Astrocyte (in vitro differentiated cells and primary cell): ENCODE measurements at regions not wholly inside any gene's neighbourhood (a gene's known extent, or its start where the extent isn't known, plus 50 kb on each side); places are given as distances from the start of the nearest gene placed in this dataset.

Source experiments
- DNase-seq: peaks from one replicate; pipeline ENCODE4 v3.0.0-alpha.2; 2010; ENCODE audit warnings: low read depth
- FAIRE-seq: peaks from 2 replicates; lab custom pipeline; 2011; peaks lifted over from hg19 to GRCh38; lab: Jason Lieb, UNC
- H2AFZ ChIP-seq: 2 replicates; pipeline ENCODE4 v1.6.0; 2012; ENCODE audit warnings: low read depth, low read length, inconsistent platforms
- H3K27ac ChIP-seq: 2 replicates; pipeline ENCODE4 v1.5.1; 2011; ENCODE audit warnings: low read depth, low read length, inconsistent platforms
- H3K27me3 ChIP-seq: 2 replicates; pipeline ENCODE4 v1.6.0; 2011; ENCODE audit warnings: low read length, inconsistent platforms; ENCODE audit not compliant: insufficient read depth
- H3K36me3 ChIP-seq: 2 replicates; pipeline ENCODE4 v1.5.1; 2011; ENCODE audit warnings: low read length, inconsistent platforms; ENCODE audit not compliant: insufficient read depth
- H3K4me1 ChIP-seq: 2 replicates; pipeline ENCODE4 v1.5.1; 2011; ENCODE audit warnings: low read length, inconsistent platforms; ENCODE audit not compliant: insufficient read depth
- H3K4me2 ChIP-seq: 2 replicates; pipeline ENCODE4 v1.6.0; 2012; ENCODE audit warnings: low read length, inconsistent platforms
- H3K4me3 ChIP-seq: 2 replicates; pipeline ENCODE4 v1.5.1; 2011; ENCODE audit warnings: low read depth, mild to moderate bottlenecking, low read length, inconsistent platforms; ENCODE audit not compliant: insufficient read depth
- H3K79me2 ChIP-seq: 2 replicates; pipeline ENCODE4 v1.6.0; 2012; ENCODE audit warnings: mild to moderate bottlenecking, low read length, inconsistent platforms; ENCODE audit not compliant: insufficient read depth
- H3K9ac ChIP-seq: 2 replicates; pipeline ENCODE4 v1.6.0; 2012; ENCODE audit warnings: mild to moderate bottlenecking, low read length, inconsistent platforms
- H3K9me3 ChIP-seq: 2 replicates; pipeline ENCODE4 v1.5.1; 2012; ENCODE audit warnings: low read depth, mild to moderate bottlenecking, low read length, inconsistent platforms; ENCODE audit not compliant: insufficient read depth
- H4K20me1 ChIP-seq: 2 replicates; pipeline ENCODE4 v1.6.0; 2012; ENCODE audit warnings: low read length, inconsistent platforms; ENCODE audit not compliant: insufficient read depth
- H3K27ac Mint-ChIP-seq: one replicate; pipeline ENCODE4 v1.8.0; 2021; ENCODE audit warnings: mild to moderate bottlenecking, mixed read lengths; ENCODE audit not compliant: unreplicated experiment
- H3K27me3 Mint-ChIP-seq: one replicate; pipeline ENCODE4 v1.8.0; 2021; ENCODE audit warnings: low read depth, mixed read lengths; ENCODE audit not compliant: unreplicated experiment
- H3K36me3 Mint-ChIP-seq: one replicate; pipeline ENCODE4 v1.8.0; 2021; ENCODE audit warnings: low read depth, mixed read lengths; ENCODE audit not compliant: unreplicated experiment
- H3K4me1 Mint-ChIP-seq: one replicate; pipeline ENCODE4 v1.8.0; 2021; ENCODE audit warnings: low read depth, mixed read lengths; ENCODE audit not compliant: unreplicated experiment
- H3K4me3 Mint-ChIP-seq: one replicate; pipeline ENCODE4 v1.8.0; 2021; ENCODE audit warnings: mild to moderate bottlenecking, moderate library complexity, mixed read lengths; ENCODE audit not compliant: unreplicated experiment
- H3K9me3 Mint-ChIP-seq: one replicate; pipeline ENCODE4 v1.8.0; 2021; ENCODE audit warnings: mild to moderate bottlenecking, mixed read lengths; ENCODE audit not compliant: unreplicated experiment
- CTCF ChIP-seq: IDR thresholded peaks from 2 replicates; pipeline ENCODE4 v1.5.1; 2011; ENCODE audit warnings: low read depth, mild to moderate bottlenecking, inconsistent platforms, low read length, moderate library complexity; ENCODE audit not compliant: insufficient read depth
- EZH2 ChIP-seq: IDR thresholded peaks from 2 replicates; pipeline ENCODE4 v1.6.1; 2012; ENCODE audit warnings: mild to moderate bottlenecking, low read length, inconsistent platforms; ENCODE audit not compliant: insufficient read depth

- Histone ChIP-seq H2AFZ (no peak overlapping the region), H3K4me2 (no peak overlapping the region), H3K79me2 (no peaks in the 10 kb centered on the region), H3K4me1 (no peaks in the 10 kb centered on the region), H3K4me3 (no peak overlapping the region), H3K27me3 (no peaks in the 10 kb centered on the region), H3K36me3 (no peaks in the 10 kb centered on the region), H3K27ac (no peak overlapping the region), H3K9ac (no peak overlapping the region), H4K20me1 (no peaks in the 10 kb centered on the region), H3K9me3 (no peaks in the 10 kb centered on the region)
- TF ChIP-seq EZH2 (no peak), CTCF (no peak)
- Mint-ChIP-seq H3K27ac (peak overlapping the region; percentile 3), H3K27me3 (no peaks in the 10 kb centered on the region), H3K4me3 (no peak overlapping the region), H3K4me1 (peaks cover 10% of the 10 kb centered on the region), H3K36me3 (no peaks in the 10 kb centered on the region), H3K9me3 (peaks cover 2% of the 10 kb centered on the region)
- no peak for FAIRE-seq
- DNase-seq, result no peak
Measured at GRCh38 chr2:139798391-139798790, 1018.2 kb upstream of the NXPH2 start.

- H3K27ac ChIP-seq, result no peak overlapping the region
Measured at GRCh38 chr2:139790807-139791752, 1010.9 kb upstream of the NXPH2 start.

More at GRCh38 chr2:139790807-139791752, 1010.9 kb upstream of the NXPH2 start:
- Histone ChIP-seq H3K4me3 (no peak overlapping the region), H3K4me2 (no peak overlapping the region), H3K9me3 (no peaks in the 10 kb centered on the region), H3K4me1 (no peaks in the 10 kb centered on the region), H3K79me2 (no peaks in the 10 kb centered on the region), H3K36me3 (no peaks in the 10 kb centered on the region), H2AFZ (no peak overlapping the region), H3K9ac (no peak overlapping the region), H3K27me3 (no peaks in the 10 kb centered on the region), H4K20me1 (no peaks in the 10 kb centered on the region)
- DNase-seq (peak; percentile 6), FAIRE-seq (no peak)
- no peaks in the 10 kb centered on the region for H3K27me3 Mint-ChIP-seq
- TF ChIP-seq EZH2 (no peak), CTCF (peak; percentile 42)
- H3K36me3 Mint-ChIP-seq, result no peaks in the 10 kb centered on the region
- no peak overlapping the region for H3K4me3 Mint-ChIP-seq
- H3K9me3 Mint-ChIP-seq, result no peaks in the 10 kb centered on the region
- H3K4me1 Mint-ChIP-seq, result peaks cover 2% of the 10 kb centered on the region
- H3K27ac Mint-ChIP-seq, result no peak overlapping the region
